Progenitor cell of endocrine pancreas (in vitro differentiated cells): ENCODE measurements at regions not wholly inside any gene's neighbourhood (a gene's known extent, or its start where the extent isn't known, plus 50 kb on each side); places are given as distances from the start of the nearest gene placed in this dataset.

Source experiments
- DNase-seq: peaks from one replicate; pipeline ENCODE4 v3.0.0; 2021; ENCODE audit warnings: low spot score; ENCODE audit not compliant: unreplicated experiment
- H3K27ac Mint-ChIP-seq: 2 replicates; pipeline ENCODE4 v1.8.0; 2021; ENCODE audit warnings: mild to moderate bottlenecking, moderate library complexity, mixed read lengths
- H3K27me3 Mint-ChIP-seq: 2 replicates; pipeline ENCODE4 v1.8.0; 2021; ENCODE audit warnings: mixed read lengths
- H3K36me3 Mint-ChIP-seq: 2 replicates; pipeline ENCODE4 v1.8.0; 2022; ENCODE audit warnings: mixed read lengths; ENCODE audit not compliant: insufficient read depth
- H3K4me1 Mint-ChIP-seq: 2 replicates; pipeline ENCODE4 v1.8.0; 2021; ENCODE audit warnings: low read depth, mixed read lengths
- H3K4me3 Mint-ChIP-seq: 2 replicates; pipeline ENCODE4 v1.8.0; 2021; ENCODE audit warnings: low read depth, mild to moderate bottlenecking, moderate library complexity, mixed read lengths
- H3K9me3 Mint-ChIP-seq: 2 replicates; pipeline ENCODE4 v1.8.0; 2021; ENCODE audit warnings: low read depth, mixed read lengths
- CTCF ChIP-seq: fragments of 200-600 bp; sonication (generic); IDR thresholded peaks from one replicate; pipeline ENCODE4 v1.5.0; 2021; ENCODE audit warnings: antibody characterized with exemption, mild to moderate bottlenecking; ENCODE audit not compliant: unreplicated experiment

DNA sequence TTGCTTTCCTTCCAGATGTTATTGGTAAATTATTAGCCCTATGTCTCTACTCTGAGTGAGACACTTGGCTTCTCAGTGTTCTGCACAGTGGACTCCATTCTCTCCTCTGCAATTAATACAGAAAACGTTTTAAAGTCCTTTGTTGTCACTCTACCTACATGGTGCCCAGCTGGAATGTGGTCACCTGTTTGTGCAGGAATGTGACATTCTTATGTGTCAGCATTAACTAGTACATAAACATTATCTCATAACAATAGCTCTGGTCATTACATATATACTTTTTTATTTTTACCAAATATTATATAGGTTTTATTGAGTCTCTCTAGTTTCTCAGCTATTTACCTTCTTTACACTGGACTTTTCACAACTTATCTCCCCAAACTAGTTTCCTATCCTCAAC lies 147.0 kb upstream of the KCNMB2 start:
- no peak for DNase-seq
- Mint-ChIP-seq H3K9me3 (no peaks in the 10 kb centered on the region), H3K4me1 (peaks cover 14% of the 10 kb centered on the region), H3K27me3 (no peaks in the 10 kb centered on the region), H3K4me3 (no peak overlapping the region), H3K36me3 (no peaks in the 10 kb centered on the region), H3K27ac (no peak overlapping the region)
- no peak for TF ChIP-seq CTCF

- peaks cover 1% of the 10 kb centered on the region for H3K4me1 Mint-ChIP-seq
- no peaks in the 10 kb centered on the region for H3K27me3 Mint-ChIP-seq
- H3K36me3 Mint-ChIP-seq: no peaks in the 10 kb centered on the region
- H3K4me3 Mint-ChIP-seq: no peak overlapping the region
- no peak for TF ChIP-seq CTCF
- H3K27ac Mint-ChIP-seq: no peak overlapping the region
- H3K9me3 Mint-ChIP-seq: no peaks in the 10 kb centered on the region
- no peak for DNase-seq
Measured at GRCh38 chr3:178392511-178392926, 143.7 kb upstream of the KCNMB2 start.

DNA sequence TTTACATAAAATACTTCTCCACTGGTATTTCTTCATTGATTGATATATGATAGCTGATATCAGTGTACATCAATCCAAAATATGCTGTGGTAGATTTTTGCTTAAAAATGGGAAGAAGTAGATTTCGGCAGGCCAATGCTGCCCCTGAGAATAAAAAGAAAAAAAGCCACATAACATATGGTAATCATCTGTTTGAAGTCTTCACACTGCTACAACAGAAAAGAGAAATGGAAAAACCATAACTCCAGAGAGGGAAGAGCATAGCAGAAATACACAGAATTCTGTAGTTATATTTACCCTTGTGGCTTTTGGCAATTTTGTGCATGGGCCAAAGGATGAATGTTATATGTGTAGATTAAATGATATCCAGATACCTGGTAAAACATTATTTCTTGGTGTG lies 143.1 kb upstream of the KCNMB2 start:
- Mint-ChIP-seq H3K4me1 (peaks cover 1% of the 10 kb centered on the region), H3K4me3 (no peak overlapping the region), H3K9me3 (no peaks in the 10 kb centered on the region), H3K27me3 (no peaks in the 10 kb centered on the region), H3K36me3 (no peaks in the 10 kb centered on the region), H3K27ac (no peak overlapping the region)
- DNase-seq: no peak
- no peak for TF ChIP-seq CTCF

- Mint-ChIP-seq H3K4me3 (no peak overlapping the region), H3K27ac (no peak overlapping the region), H3K4me1 (peaks cover 1% of the 10 kb centered on the region), H3K36me3 (no peaks in the 10 kb centered on the region), H3K27me3 (no peaks in the 10 kb centered on the region), H3K9me3 (no peaks in the 10 kb centered on the region)
- no peak for TF ChIP-seq CTCF
- no peak for DNase-seq
Measured at GRCh38 chr3:178393824-178394223, 142.4 kb upstream of the KCNMB2 start.

GRCh38 chr3:178396318-178396717 lies 139.9 kb upstream of the KCNMB2 start:
- no peak overlapping the region for H3K27ac Mint-ChIP-seq

More at GRCh38 chr3:178396318-178396717, 139.9 kb upstream of the KCNMB2 start:
- H3K27me3 Mint-ChIP-seq: no peaks in the 10 kb centered on the region
- H3K9me3 Mint-ChIP-seq: peaks cover 5% of the 10 kb centered on the region
- no peaks in the 10 kb centered on the region for H3K36me3 Mint-ChIP-seq
- H3K4me3 Mint-ChIP-seq: no peak overlapping the region
- DNase-seq: no peak
- TF ChIP-seq CTCF: no peak
- H3K4me1 Mint-ChIP-seq: peaks cover 4% of the 10 kb centered on the region
